Transverse colon (tissue), 4 donors: ENCODE measurements at regions not wholly inside any gene's neighbourhood (a gene's known extent, or its start where the extent isn't known, plus 50 kb on each side); places are given as distances from the start of the nearest gene placed in this dataset.
A peak's percentile ranks its signal among the peaks of the same experiment; 100 is the strongest.

Experiments
- CTCF ChIP-seq, 5 experiments: fragments of 200-600 bp in 3 of 5; fragments of 450-650 bp in 2 of 5; sonication (generic) in 3 of 5; IDR thresholded peaks; 1 replicate in 2 of 5; 2 replicates in 3 of 5; pipeline ENCODE4 v1.5.1; 2016 to 2017; ENCODE audit warnings: antibody characterized with exemption in 5 of 5, inconsistent platforms in 3 of 5, mild to moderate bottlenecking in 2 of 5, moderate library complexity in 1 of 5
- EP300 ChIP-seq: sonication (generic); formaldehyde crosslinking; IDR thresholded peaks from one replicate; pipeline ENCODE4 v1.6.1; 2017; ENCODE audit warnings: antibody characterized with exemption, low read depth
- POLR2AphosphoS5 ChIP-seq, 3 donors: sonication (generic); formaldehyde crosslinking; IDR thresholded peaks; one replicate each; pipeline ENCODE4 v1.6.1; 2016; ENCODE audit warnings: antibody characterized with exemption in 3 of 3

- no peak for TF ChIP-seq EP300
- TF ChIP-seq CTCF (IDR thresholded peaks at IDR 0.05), result no peak
- TF ChIP-seq POLR2AphosphoS5 (IDR thresholded peaks at IDR 0.05), result peak in 2 of 3 donors; percentile 32 to 58
Observed at GRCh38 chr11:26827567-26828081, 105.8 kb upstream of the SLC5A12 start.
